Small intestine (tissue), 7 donors: ENCODE measurements at regions not wholly inside any gene's neighbourhood (a gene's known extent, or its start where the extent isn't known, plus 50 kb on each side); places are given as distances from the start of the nearest gene placed in this dataset.

Experiments
- DNase-seq, 2 donors: peaks; one replicate each; pipeline versions ENCODE4 v3.0.0 to v3.0.0-alpha.2; 2013
- FAIRE-seq: peaks from 2 replicates; lab custom pipeline; 2012; peaks lifted over from hg19 to GRCh38; lab: Jason Lieb, UNC
- H3K27ac ChIP-seq, 3 donors: one replicate each; pipeline ENCODE4 v1.5.1; 2013; ENCODE audit warnings: low read length in 2 of 3, mild to moderate bottlenecking in 2 of 3, control low read depth in 1 of 3, inconsistent platforms in 1 of 3, low read depth in 1 of 3, moderate library complexity in 1 of 3
- H3K27me3 ChIP-seq, 3 donors: one replicate each; pipeline ENCODE4 v1.6.1; 2013; ENCODE audit warnings: low read length in 3 of 3, inconsistent platforms in 1 of 3; ENCODE audit not compliant: control insufficient read depth in 3 of 3, insufficient read depth in 3 of 3
- H3K36me3 ChIP-seq, 3 donors: one replicate each; pipeline ENCODE4 v1.6.1; 2013; ENCODE audit warnings: low read length in 3 of 3, inconsistent platforms in 1 of 3, low read depth in 1 of 3, mild to moderate bottlenecking in 1 of 3, moderate library complexity in 1 of 3; ENCODE audit not compliant: control insufficient read depth in 3 of 3, insufficient read depth in 2 of 3
- H3K4me1 ChIP-seq, 3 donors: one replicate each; pipeline ENCODE4 v1.6.1; 2013; ENCODE audit warnings: low read length in 2 of 3, inconsistent platforms in 1 of 3, low read depth in 1 of 3, mild to moderate bottlenecking in 1 of 3, moderate library complexity in 1 of 3; ENCODE audit not compliant: control insufficient read depth in 3 of 3, insufficient read depth in 2 of 3
- H3K4me3 ChIP-seq, 3 donors: one replicate each; pipeline ENCODE4 v1.5.1; 2013; ENCODE audit warnings: low read length in 3 of 3, control low read depth in 1 of 3, inconsistent platforms in 1 of 3, low read depth in 1 of 3, mild to moderate bottlenecking in 1 of 3, moderate library complexity in 1 of 3
- H3K9me3 ChIP-seq, 2 donors: one replicate each; pipeline ENCODE4 v1.6.1; 2013; ENCODE audit warnings: low read depth in 1 of 2, low read length in 1 of 2; ENCODE audit not compliant: control insufficient read depth in 2 of 2, insufficient read depth in 1 of 2
- WGBS, 3 donors: extraction: QIAGEN DNeasy Blood & Tissue Kit; methylation state at CpG; one replicate each; pipeline ENCODE4 v1.1.7; 2013; 5-methylcytosine and 5-hydroxymethylcytosine counted together
- donor health status: healthy with polysubstance abuse.
- donor health status: control.
- donor health status: control.
- donor health status: Bipolar disorder and iron deficiency.
- donor health status: healthy.

DNA sequence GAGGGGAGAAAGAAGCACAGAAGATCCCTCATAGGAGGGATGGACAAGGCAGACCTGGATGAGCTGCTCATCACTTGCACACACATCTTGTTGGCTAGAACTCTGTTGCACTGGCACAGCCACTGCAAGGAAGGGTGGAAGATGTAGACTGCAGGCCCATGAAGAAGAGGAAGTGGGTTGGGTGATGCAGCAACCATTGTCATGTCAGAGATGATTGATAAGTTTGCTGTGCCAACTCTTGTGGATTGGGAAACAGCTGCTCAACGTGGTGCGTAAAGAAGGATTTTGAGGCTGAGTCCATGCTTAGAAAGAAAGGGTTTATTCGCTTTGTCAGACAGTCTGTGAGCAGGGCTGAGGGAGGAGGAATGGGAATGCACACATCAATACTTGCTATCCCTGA is 161.4 kb upstream of the MPHOSPH6 start:
- Histone ChIP-seq H3K4me1 (no peaks in the 10 kb centered on the region), H3K36me3 (no peaks in the 10 kb centered on the region), H3K27ac (no peak overlapping the region), H3K9me3 (no peaks in the 10 kb centered on the region), H3K4me3 (no peak overlapping the region), H3K27me3 (no peaks in the 10 kb centered on the region)
- FAIRE-seq (no peak), DNase-seq (no peak)
- WGBS, 3 donors = 65 to 81% (median 79%) methylated on average over 3 of the region's 3 CpGs

DNA sequence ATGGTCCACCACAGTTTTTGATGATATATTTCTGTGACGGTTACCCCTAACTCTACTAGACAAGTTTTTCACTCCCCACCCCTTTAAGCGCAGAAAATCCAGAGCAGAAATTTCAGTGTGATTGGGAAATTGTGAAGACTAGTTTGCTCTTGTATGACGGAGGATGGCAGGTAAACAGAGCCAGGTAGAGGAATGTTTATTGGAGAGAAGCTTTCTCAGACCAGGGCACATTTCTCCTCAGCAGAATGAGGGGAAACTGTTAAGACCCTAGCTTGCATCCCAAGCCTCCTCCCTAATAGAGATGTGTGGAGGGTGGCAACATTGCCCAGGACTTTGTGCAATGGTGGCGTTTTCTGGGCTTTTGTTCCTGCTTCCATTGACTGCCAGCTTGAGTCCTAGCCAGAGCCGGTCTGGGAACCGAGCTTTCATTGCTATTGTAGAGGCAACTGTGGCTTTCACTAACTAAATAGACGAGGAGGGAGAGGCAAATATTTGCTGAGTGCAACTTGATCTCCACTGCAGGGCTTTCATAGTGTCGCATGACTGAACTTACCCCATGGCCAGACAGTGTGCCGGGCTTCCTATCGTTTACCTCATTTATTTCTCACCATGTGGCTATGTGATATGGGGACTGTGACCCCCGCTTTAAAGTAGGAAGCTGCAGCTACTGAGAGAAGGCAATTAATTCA is 159.6 kb upstream of the MPHOSPH6 start:
- Histone ChIP-seq H3K4me3 (no peak overlapping the region), H3K9me3 (no peaks in the 10 kb centered on the region), H3K27ac (no peak overlapping the region), H3K36me3 (no peaks in the 10 kb centered on the region), H3K4me1 (no peaks in the 10 kb centered on the region), H3K27me3 (no peaks in the 10 kb centered on the region)
- FAIRE-seq = no peak
- peak in 1 of 2 donors; percentile 7 for DNase-seq
- WGBS, 3 donors = 36 to 63% (median 48%) methylated on average over 11 of the region's 11 CpGs

DNA sequence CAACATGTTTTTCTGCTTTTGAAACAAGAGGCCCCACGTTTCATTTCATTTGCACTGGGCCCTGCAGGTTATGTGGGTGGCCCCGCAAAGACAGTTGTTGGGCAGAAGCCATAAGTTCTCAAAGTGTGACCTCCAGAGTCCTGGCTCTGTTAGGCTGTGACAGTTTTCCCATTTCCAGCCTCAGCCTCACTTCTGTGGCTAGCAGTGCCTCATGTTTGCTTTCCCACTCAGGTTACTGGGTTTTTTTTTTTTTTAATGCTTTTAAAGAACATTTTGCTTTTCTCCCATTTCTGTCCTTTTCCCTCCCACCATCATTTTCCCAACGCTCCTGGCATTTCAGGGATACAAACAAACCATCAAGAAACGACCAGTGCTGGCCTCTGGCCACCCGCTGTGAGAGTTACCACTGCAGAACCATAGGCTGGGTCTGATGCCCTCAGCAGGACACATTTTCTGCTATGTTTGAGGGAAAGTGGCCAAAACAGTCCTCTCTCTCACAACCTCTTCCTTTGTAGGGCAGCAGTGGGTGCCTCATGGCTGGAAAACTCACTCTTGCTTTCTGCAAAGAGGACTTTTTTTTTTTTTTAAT is 159.0 kb upstream of the MPHOSPH6 start:
- Histone ChIP-seq H3K27ac (no peak overlapping the region), H3K4me3 (no peak overlapping the region), H3K27me3 (no peaks in the 10 kb centered on the region), H3K36me3 (no peaks in the 10 kb centered on the region), H3K9me3 (no peaks in the 10 kb centered on the region), H3K4me1 (no peaks in the 10 kb centered on the region)
- DNase-seq (no peak), FAIRE-seq (no peak)
- 53 to 56% (median 56%) methylated on average over 5 of the region's 5 CpGs for WGBS, 3 donors

DNA sequence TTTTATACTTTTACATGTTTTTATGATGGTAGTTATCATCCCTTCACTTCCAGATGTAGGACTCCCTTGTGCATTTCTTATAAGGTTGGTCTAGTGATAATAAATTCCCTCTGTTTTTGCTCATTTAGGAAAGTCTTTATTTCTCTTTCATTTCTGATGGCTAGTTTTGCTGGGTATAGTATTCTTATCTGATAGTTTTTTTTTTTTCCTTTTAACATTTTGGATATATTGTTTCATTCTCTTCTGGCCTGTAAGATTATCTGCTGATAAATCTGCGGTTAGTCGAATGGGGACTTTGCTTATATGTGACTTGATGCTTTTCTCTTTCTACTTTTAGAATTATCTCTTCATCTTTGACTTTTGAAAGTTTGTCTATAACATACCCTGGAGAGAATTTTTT is 153.1 kb upstream of the MPHOSPH6 start:
- Histone ChIP-seq H3K36me3 (no peaks in the 10 kb centered on the region), H3K4me3 (no peak overlapping the region)
- peak; percentile 23 for FAIRE-seq

DNA sequence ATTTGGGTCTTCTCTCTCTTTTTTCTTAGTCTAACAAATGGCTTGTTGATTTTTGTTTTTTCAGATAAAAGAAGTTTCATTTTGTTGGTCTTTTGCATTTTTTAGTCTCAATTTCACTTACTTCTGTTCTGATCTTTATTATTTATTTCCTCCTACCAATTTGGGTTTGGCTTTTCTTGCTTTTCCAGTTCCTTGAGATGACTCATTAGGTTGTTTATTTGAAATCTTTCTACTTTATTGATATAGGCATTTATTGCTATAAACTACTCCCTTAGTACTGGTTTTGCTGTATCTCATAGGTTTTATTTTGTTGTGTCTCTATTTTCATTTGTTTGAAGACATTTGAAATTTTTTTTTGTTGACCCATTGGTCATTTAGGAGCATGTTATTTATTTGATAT is 152.2 kb upstream of the MPHOSPH6 start:
- Histone ChIP-seq H3K36me3 (no peaks in the 10 kb centered on the region), H3K4me3 (no peak overlapping the region), H3K27ac (no peak overlapping the region), H3K4me1 (no peaks in the 10 kb centered on the region), H3K27me3 (no peaks in the 10 kb centered on the region), H3K9me3 (peaks cover 0 to 3% of the 10 kb centered on the region in 2 donors)
- DNase-seq (no peak), FAIRE-seq (peak; percentile 10)

More for the DNA sequence above, 153.1 kb upstream of the MPHOSPH6 start:
- 97 to 98% (median 98%) methylated on average over 2 of the region's 2 CpGs for WGBS, 3 donors
- DNase-seq = no peak
- H3K4me1 ChIP-seq = no peaks in the 10 kb centered on the region
- H3K27me3 ChIP-seq = no peaks in the 10 kb centered on the region
- H3K9me3 ChIP-seq = peaks cover 0 to 3% of the 10 kb centered on the region in 2 donors
- H3K27ac ChIP-seq = no peak overlapping the region

DNA sequence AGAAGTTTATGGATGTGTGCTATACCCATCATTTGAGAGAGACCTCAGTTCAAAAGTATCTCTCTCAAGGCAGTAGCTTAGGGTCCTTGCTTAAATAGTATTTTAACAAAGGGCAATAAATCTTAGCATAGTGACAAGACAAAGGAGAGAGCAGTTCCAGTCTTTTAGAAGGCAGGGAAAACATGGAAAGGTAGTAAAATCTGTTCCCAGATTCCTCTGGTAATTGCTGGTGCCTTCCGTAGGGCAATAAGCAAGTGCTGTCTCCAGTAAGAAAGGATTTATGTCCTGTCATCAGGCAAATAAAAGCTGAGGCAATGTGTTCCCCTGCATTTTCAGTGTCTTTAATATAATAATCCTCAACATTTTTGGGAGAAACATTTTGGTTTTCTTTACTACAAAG is 149.0 kb upstream of the MPHOSPH6 start:
- no peak for FAIRE-seq
- 59 to 79% (median 77%) methylated on average over 1 of the region's 1 CpG for WGBS, 3 donors

DNA sequence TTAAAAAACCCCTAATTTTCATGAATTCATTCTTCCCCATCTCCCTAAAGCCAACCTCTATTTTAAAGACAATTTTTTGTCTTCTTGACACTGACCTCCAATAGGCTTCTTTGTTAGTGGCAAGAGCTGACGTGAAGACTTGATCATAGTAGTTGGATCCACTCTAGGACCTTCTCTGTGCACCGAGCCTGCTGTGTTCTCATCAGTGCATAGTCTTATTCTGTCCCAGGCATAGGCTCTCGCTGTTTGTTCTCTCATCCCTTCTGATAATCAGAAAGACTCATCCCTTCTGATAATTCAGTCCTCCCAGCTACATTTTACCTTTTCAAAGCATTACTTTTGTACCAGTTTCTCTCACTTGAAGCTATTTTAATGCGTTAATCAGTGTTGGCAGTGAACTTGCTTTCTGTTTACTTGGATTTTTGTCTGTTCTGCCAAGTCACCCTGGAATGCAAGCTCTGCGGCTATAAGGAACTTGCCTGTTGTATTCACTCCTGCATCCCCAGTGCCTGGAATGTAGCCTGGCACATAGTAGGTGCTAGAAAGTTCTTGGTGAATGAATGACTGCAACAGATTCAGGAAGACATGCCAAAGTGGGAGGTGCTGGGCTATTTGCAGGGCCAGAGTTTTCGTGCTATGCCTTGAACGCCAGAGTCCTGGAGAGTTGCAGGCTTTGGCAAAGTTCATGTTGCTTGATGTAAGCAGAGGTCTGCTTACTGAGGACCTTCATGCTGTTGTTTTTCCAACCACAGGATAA is 147.6 kb upstream of the MPHOSPH6 start:
- no peak for DNase-seq
- H3K4me3 ChIP-seq = no peak overlapping the region
- H3K9me3 ChIP-seq = no peaks in the 10 kb centered on the region
- no peak overlapping the region for H3K27ac ChIP-seq
- 66 to 72% (median 72%) methylated on average over 7 of the region's 7 CpGs for WGBS, 3 donors
- H3K4me1 ChIP-seq = no peaks in the 10 kb centered on the region
- no peak for FAIRE-seq
- H3K27me3 ChIP-seq = no peaks in the 10 kb centered on the region
- H3K36me3 ChIP-seq = no peaks in the 10 kb centered on the region

More for the DNA sequence above, 149.0 kb upstream of the MPHOSPH6 start:
- no peaks in the 10 kb centered on the region for H3K4me1 ChIP-seq
- no peaks in the 10 kb centered on the region for H3K27me3 ChIP-seq
- no peaks in the 10 kb centered on the region for H3K36me3 ChIP-seq
- no peak for DNase-seq
- no peak overlapping the region for H3K27ac ChIP-seq
- peaks cover 0 to 3% of the 10 kb centered on the region in 2 donors for H3K9me3 ChIP-seq
- no peak overlapping the region for H3K4me3 ChIP-seq

DNA sequence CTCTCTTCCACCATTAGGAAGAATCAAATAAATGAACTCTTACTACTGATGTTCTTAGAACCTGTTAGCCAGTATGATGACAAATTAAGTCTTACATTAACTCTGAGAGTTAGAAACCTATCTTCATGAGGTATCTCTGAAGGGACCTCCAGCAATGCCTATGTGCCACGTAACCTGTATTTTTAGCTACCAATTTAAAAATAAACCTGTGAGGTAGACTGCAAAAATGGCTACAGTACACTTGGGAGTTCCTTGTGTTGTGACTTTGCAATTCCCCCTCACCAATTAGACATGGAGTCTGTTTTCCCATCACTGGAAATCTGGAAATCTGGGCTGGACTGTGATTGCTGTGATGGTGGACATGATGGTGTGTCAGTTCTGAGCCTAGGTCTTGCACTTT is 143.7 kb upstream of the MPHOSPH6 start:
- FAIRE-seq (no peak), DNase-seq (no peak)
- 82 to 88% (median 82%) methylated on average over 1 of the region's 1 CpG for WGBS, 3 donors
- no peaks in the 10 kb centered on the region for H3K27me3 ChIP-seq
- no peak overlapping the region for H3K27ac ChIP-seq
- no peaks in the 10 kb centered on the region for H3K36me3 ChIP-seq
- H3K4me3 ChIP-seq = no peak overlapping the region
- no peaks in the 10 kb centered on the region for H3K4me1 ChIP-seq
- H3K9me3 ChIP-seq = peaks cover 0 to 1% of the 10 kb centered on the region in 2 donors
